ENCODE measurements at regions not wholly inside any gene's neighbourhood (a gene's known extent, or its start where the extent isn't known, plus 50 kb on each side); places are given as distances from the start of the nearest gene placed in this dataset.

DNA sequence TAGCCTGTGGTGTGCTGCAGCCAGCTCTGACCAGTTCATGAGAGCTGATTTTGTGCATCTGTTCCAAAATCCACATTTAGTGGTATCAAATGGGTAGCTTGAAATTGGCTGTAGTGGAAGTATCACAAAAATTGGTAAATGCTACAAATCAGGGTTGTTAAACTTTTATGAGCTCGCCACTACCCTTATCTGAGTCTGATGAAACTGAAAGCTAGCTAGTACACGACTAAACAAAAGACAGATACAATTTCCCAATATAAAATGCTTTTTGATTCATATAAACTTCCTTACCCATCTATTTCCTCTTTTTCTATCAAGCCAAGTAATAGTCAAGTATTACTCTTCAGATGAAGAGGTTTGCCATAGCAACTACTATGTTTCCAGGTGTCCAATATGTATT is 392.0 kb downstream of the TMEM161B start:
- TF ChIP-seq POLR2AphosphoS5 (IDR thresholded peaks at IDR 0.05), result no peak
- no peak for TF ChIP-seq CTCF (IDR thresholded peaks at IDR 0.05)
- no peak for TF ChIP-seq POLR2A (IDR thresholded peaks at IDR 0.05)

All from breast epithelium (tissue), 3 donors.